ENCODE measurements at regions not wholly inside any gene's neighbourhood (a gene's known extent, or its start where the extent isn't known, plus 50 kb on each side); places are given as distances from the start of the nearest gene placed in this dataset.

- Histone ChIP-seq H3K36me3 (no peaks in the 10 kb centered on the region), H3K27me3 (no peaks in the 10 kb centered on the region), H3K4me1 (peaks cover 0 to 8% (median 0%) of the 10 kb centered on the region in 4 donors), H3K27ac (no peak overlapping the region), H3K4me3 (no peak overlapping the region), H3K9me3 (no peaks in the 10 kb centered on the region)
- ATAC-seq (peak; percentile 39 to 67 (median 66)), DNase-seq (no peak)
- intact Hi-C loops (cut with DNase I) = no loop called here
- 9% methylated on average over 2 of the region's 2 CpGs for WGBS (ENCODE audit: insufficient coverage, low coverage, low lambda C conversion rate, missing lambda C conversion rate)
- TF ChIP-seq POLR2A (IDR thresholded peaks at IDR 0.05) = no peak
- TF ChIP-seq CTCF (IDR thresholded peaks at IDR 0.05) = no peak
Observed at GRCh38 chr4:130053723-130054122, 957.8 kb downstream of the C4orf33 start.

GRCh38 chr4:130054908-130055307 is 959.0 kb downstream of the C4orf33 start:
- Histone ChIP-seq H3K9me3 (no peaks in the 10 kb centered on the region), H3K36me3 (no peaks in the 10 kb centered on the region), H3K27me3 (no peaks in the 10 kb centered on the region), H3K27ac (no peak overlapping the region), H3K4me3 (no peak overlapping the region), H3K4me1 (peaks cover 0 to 8% (median 0%) of the 10 kb centered on the region in 4 donors)
- TF ChIP-seq POLR2A (IDR thresholded peaks at IDR 0.05) (no peak), CTCF (IDR thresholded peaks at IDR 0.05) (no peak)
- intact Hi-C loops (cut with DNase I) = no loop called here
- ATAC-seq (no peak), DNase-seq (no peak)
- 67% methylated on average over 1 of the region's 1 CpG for WGBS (ENCODE audit: insufficient coverage, low coverage, low lambda C conversion rate, missing lambda C conversion rate)

- Histone ChIP-seq H3K36me3 (no peaks in the 10 kb centered on the region), H3K4me3 (no peak overlapping the region), H3K27me3 (no peaks in the 10 kb centered on the region), H3K4me1 (peaks cover 0 to 8% (median 0%) of the 10 kb centered on the region in 4 donors), H3K27ac (no peak overlapping the region), H3K9me3 (no peaks in the 10 kb centered on the region)
- TF ChIP-seq POLR2A (IDR thresholded peaks at IDR 0.05) (no peak), CTCF (IDR thresholded peaks at IDR 0.05) (no peak)
- ATAC-seq (no peak), DNase-seq (no peak)
- intact Hi-C loops (cut with DNase I) = no loop called here
- WGBS (ENCODE audit: insufficient coverage, low coverage, low lambda C conversion rate, missing lambda C conversion rate) = 95% methylated on average over 2 of the region's 2 CpGs
Observed at GRCh38 chr4:130056286-130056685, 960.3 kb downstream of the C4orf33 start.

GRCh38 chr4:130064471-130064870 is 968.5 kb downstream of the C4orf33 start:
- Histone ChIP-seq H3K9me3 (no peaks in the 10 kb centered on the region), H3K27me3 (no peaks in the 10 kb centered on the region), H3K4me1 (peaks cover 0 to 18% (median 2%) of the 10 kb centered on the region in 4 donors), H3K36me3 (no peaks in the 10 kb centered on the region), H3K4me3 (no peak overlapping the region), H3K27ac (no peak overlapping the region)
- intact Hi-C loops (cut with DNase I) = no loop called here
- no peak for TF ChIP-seq POLR2A (IDR thresholded peaks at IDR 0.05)
- no peak for TF ChIP-seq CTCF (IDR thresholded peaks at IDR 0.05)
- no peak for ATAC-seq
- WGBS (ENCODE audit: insufficient coverage, low coverage, low lambda C conversion rate, missing lambda C conversion rate) = 100% methylated on average over 2 of the region's 2 CpGs
- DNase-seq = no peak

GRCh38 chr4:130067419-130067818 is 971.5 kb downstream of the C4orf33 start:
- Histone ChIP-seq H3K27ac (peak overlapping the region in 1 of 3 donors; percentile 58), H3K4me3 (no peak overlapping the region), H3K27me3 (no peaks in the 10 kb centered on the region), H3K4me1 (peaks cover 0 to 21% (median 6%) of the 10 kb centered on the region in 4 donors), H3K9me3 (no peaks in the 10 kb centered on the region), H3K36me3 (no peaks in the 10 kb centered on the region)
- intact Hi-C loops (cut with DNase I) = no loop called here
- WGBS (ENCODE audit: insufficient coverage, low coverage, low lambda C conversion rate, missing lambda C conversion rate) = 35% methylated on average over 1 of the region's 1 CpG
- TF ChIP-seq CTCF (IDR thresholded peaks at IDR 0.05) (no peak), POLR2A (IDR thresholded peaks at IDR 0.05) (no peak)
- peak; percentile 81 to 95 (median 88) for ATAC-seq
- DNase-seq = no peak

Data from right lobe of liver (tissue), 6 donors.